ACC112 (cell line): ENCODE measurements at regions not wholly inside any gene's neighbourhood (a gene's known extent, or its start where the extent isn't known, plus 50 kb on each side); places are given as distances from the start of the nearest gene placed in this dataset.

Experiments
- H2AFZ ChIP-seq: fragments of 200-600 bp; sonication (generic); one replicate; pipeline ENCODE4 v1.6.0; 2017; ENCODE audit warnings: antibody characterized with exemption, low read length; ENCODE audit not compliant: unreplicated experiment
- H3K27ac ChIP-seq: fragments of 200-600 bp; sonication (generic); 2 replicates; pipeline ENCODE4 v1.5.1; 2014; ENCODE audit warnings: low read depth, mild to moderate bottlenecking, antibody characterized with exemption, low read length, moderate library complexity
- H3K27me3 ChIP-seq: fragments of 200-600 bp; sonication (generic); 2 replicates; pipeline ENCODE4 v1.6.1; 2014; ENCODE audit warnings: mild to moderate bottlenecking, antibody characterized with exemption, low read length, moderate library complexity, mixed read lengths; ENCODE audit not compliant: insufficient read depth
- H3K36me3 ChIP-seq: fragments of 200-600 bp; sonication (generic); 2 replicates; pipeline ENCODE4 v1.6.1; 2016; ENCODE audit warnings: mild to moderate bottlenecking, antibody characterized with exemption, low read length, moderate library complexity, mixed read lengths; ENCODE audit not compliant: insufficient read depth
- H3K4me1 ChIP-seq: fragments of 200-600 bp; sonication (generic); one replicate; pipeline ENCODE4 v1.6.1; 2016; ENCODE audit warnings: low read length, mixed read lengths; ENCODE audit not compliant: insufficient read depth, unreplicated experiment, control insufficient read depth
- H3K4me3 ChIP-seq: fragments of 200-600 bp; sonication (generic); 2 replicates; pipeline ENCODE4 v1.5.1; 2014; ENCODE audit warnings: mild to moderate bottlenecking, low read depth, low read length
- H3K79me2 ChIP-seq: fragments of 200-600 bp; sonication (generic); one replicate; pipeline ENCODE4 v1.6.0; 2016; ENCODE audit warnings: low read length; ENCODE audit not compliant: control insufficient read depth, unreplicated experiment, insufficient read depth

DNA sequence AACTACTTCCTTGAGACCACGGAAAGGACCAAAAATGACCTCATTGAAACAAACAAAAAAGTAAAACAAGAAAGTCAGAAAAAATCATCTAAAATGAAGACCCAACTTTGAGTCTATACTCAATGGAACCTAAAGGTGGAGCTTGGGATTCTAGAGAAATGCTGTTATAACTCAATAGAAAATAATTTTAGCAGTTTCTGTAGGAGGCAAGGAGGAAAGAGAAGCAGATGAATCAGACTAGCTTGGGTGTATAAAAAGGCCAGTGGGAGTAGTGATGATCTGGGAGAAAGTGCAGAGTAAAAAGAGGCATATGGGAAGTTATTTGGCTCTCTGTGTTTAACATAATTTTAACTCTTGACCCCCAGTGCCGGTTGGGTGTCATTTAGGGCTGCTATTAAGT is 94.4 kb downstream of the TMCO5A start:
- H3K4me1 ChIP-seq, result peaks cover 21% of the 10 kb centered on the region
- no peaks in the 10 kb centered on the region for H3K36me3 ChIP-seq
- no peak overlapping the region for H3K4me3 ChIP-seq
- no peaks in the 10 kb centered on the region for H3K27me3 ChIP-seq
- no peak overlapping the region for H2AFZ ChIP-seq
- H3K27ac ChIP-seq, result no peak overlapping the region
- no peaks in the 10 kb centered on the region for H3K79me2 ChIP-seq

DNA sequence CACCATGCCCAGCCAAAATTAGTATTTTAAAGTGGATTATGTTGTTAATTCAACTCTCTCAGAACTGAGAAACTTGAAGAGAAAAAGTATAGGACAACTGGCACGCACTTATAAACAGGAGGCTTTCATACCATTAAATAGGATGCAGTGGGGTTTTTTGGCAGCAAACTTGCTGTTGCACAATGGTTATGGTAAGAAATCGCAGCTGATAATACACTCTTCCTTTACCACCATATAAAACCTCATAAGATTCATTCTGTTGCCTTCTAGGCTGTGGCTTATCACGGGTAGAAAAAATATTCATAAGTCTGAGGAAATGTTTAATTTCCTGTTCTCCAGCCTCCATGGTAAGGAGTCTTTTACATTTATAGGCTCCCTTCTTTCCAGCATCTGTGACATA is 95.3 kb downstream of the TMCO5A start:
- no peaks in the 10 kb centered on the region for H3K36me3 ChIP-seq
- peaks cover 21% of the 10 kb centered on the region for H3K4me1 ChIP-seq
- no peak overlapping the region for H3K4me3 ChIP-seq
- no peak overlapping the region for H2AFZ ChIP-seq
- no peaks in the 10 kb centered on the region for H3K79me2 ChIP-seq
- H3K27ac ChIP-seq, result no peak overlapping the region; the same call in 1 of the 2 replicates
- H3K27me3 ChIP-seq, result no peaks in the 10 kb centered on the region

DNA sequence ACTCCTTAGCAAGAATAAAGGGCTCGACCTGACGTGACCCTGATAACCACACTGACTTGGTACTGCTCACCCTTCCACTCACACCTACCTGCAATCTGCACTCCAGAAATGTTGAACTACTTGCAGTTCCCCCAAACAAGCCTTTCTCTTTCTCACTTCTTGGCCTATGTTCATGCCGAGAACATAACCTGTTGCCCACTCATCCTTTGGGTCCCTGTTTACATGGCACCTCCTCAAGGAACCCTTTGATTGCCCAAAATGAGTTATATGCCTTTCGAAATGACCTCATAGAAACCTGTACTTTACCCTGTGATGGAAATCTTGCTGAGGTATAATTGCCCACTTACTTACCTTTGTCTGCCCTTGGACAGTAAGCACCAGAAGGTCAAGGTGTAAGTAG is 96.2 kb downstream of the TMCO5A start:
- Histone ChIP-seq H2AFZ (no peak overlapping the region), H3K27me3 (no peaks in the 10 kb centered on the region), H3K4me1 (peaks cover 27% of the 10 kb centered on the region), H3K4me3 (no peak overlapping the region), H3K27ac (no peak overlapping the region), H3K36me3 (no peaks in the 10 kb centered on the region), H3K79me2 (no peaks in the 10 kb centered on the region)

DNA sequence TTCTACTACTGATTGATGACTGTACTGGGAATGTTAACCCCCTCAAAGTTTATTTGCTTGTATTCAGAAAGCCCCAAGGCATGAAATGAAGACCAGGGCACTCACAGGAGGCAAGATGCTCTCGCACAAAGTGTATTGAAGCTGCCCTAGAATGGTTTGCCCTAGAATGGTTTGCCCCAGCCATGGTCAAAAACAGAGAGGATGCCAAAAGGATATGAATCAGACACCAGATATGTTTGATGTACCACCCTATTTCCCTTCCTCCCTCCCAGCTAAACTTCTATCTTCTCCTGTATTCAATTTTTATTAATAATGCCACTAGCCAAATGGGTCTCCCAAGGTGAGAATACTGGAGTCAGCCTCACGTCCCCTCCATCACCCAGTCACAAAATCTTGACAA is 101.3 kb downstream of the TMCO5A start:
- Histone ChIP-seq H3K79me2 (no peaks in the 10 kb centered on the region), H3K27me3 (no peaks in the 10 kb centered on the region), H3K4me3 (peak overlapping the region; percentile 33; the same call in 1 of the 2 replicates), H3K36me3 (no peaks in the 10 kb centered on the region), H3K4me1 (peaks cover 58% of the 10 kb centered on the region), H2AFZ (peak overlapping the region; percentile 81), H3K27ac (peak overlapping the region; percentile 65)

DNA sequence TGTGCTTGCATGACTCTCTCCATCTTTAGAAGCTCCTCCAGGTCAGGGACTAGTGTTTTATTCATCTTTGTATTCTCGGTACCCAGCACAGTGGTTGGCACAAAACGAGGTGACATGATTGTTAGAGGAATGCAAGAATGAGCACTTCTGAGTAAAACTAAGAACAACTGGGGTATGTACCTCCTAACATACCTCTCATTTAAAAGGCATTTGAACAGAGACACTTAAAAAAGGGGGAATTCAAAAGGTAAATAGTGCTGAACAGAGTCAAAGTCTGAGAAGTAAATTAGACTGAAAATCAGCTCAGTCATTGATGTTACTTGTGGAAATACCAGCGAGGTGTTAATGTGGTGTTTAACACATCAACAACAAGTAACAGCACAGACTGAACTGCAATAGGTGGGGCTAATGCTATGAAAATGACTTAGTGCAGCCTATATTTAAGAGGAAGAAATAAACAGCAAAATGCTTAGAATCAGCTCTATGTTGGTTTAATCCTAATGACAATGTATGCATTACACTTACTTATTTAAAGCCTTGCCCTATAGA is 102.4 kb downstream of the TMCO5A start:
- Histone ChIP-seq H3K36me3 (no peaks in the 10 kb centered on the region), H2AFZ (no peak overlapping the region), H3K79me2 (no peaks in the 10 kb centered on the region), H3K4me1 (peaks cover 69% of the 10 kb centered on the region), H3K27ac (no peak overlapping the region), H3K27me3 (no peaks in the 10 kb centered on the region), H3K4me3 (no peak overlapping the region)

DNA sequence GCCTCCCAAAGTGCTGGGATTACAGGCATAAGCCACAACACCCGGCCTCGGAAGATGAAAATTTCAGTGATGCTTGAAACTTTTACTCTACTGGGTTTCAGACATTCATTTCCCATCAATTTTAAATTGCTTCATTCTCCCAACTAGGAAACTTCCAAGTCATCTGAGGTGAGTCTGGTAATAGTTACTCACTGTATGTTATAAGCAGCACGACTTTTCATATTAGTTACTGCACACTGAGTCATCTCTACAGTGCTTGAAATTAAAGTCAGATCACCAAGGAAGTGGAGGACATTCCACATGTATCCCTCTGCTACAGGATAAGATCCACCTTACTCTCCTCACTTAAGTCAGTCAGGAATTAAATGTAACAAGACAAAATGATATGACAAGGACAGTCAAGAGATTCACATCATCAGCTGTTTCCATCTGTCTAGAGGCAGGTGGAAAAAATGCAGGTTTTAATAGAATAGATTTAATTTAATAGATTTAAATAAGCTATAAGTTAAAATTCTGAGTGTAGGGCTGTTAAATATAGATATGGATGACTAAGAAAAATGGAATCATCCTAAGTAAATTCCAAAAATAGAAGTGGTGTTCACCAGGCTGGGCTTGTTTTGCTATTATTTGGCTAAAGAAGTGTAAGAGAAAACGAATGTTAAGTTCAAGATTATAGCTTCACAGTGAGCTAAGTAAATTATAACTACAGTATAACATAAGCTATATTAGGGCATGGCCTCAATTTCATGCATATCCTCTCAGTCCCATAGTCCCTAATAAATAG is 104.4 kb downstream of the TMCO5A start:
- no peaks in the 10 kb centered on the region for H3K27me3 ChIP-seq
- peaks cover 76% of the 10 kb centered on the region for H3K4me1 ChIP-seq
- no peaks in the 10 kb centered on the region for H3K36me3 ChIP-seq
- H3K27ac ChIP-seq, result peak overlapping the region; percentile 92
- H3K79me2 ChIP-seq, result no peaks in the 10 kb centered on the region
- peak overlapping the region; percentile 8 for H2AFZ ChIP-seq
- H3K4me3 ChIP-seq, result peak overlapping the region; percentile 30; the same call in 1 of the 2 replicates

DNA sequence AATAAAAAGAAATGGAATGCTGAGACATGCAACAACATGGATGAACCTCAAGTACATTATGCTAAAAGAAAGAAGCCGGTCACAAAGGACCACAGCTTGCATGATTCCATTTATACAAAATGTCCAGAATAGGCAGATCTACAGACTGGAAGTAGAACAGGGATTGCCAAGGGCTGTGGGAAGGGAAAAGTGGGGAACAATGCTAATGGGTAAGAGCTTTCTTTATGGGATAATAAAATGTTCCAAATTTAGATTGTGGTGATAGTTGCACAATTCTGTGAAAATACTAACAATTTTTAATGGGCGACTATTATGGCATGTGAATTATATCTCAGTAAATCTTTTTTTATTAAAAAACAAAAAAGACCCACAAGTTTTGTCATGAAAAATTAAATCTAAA is 106.2 kb downstream of the TMCO5A start:
- Histone ChIP-seq H3K27ac (peak overlapping the region; percentile 55; the same call in 1 of the 2 replicates), H3K79me2 (no peaks in the 10 kb centered on the region), H2AFZ (no peak overlapping the region), H3K4me3 (no peak overlapping the region), H3K36me3 (no peaks in the 10 kb centered on the region), H3K27me3 (no peaks in the 10 kb centered on the region), H3K4me1 (peaks cover 70% of the 10 kb centered on the region)

DNA sequence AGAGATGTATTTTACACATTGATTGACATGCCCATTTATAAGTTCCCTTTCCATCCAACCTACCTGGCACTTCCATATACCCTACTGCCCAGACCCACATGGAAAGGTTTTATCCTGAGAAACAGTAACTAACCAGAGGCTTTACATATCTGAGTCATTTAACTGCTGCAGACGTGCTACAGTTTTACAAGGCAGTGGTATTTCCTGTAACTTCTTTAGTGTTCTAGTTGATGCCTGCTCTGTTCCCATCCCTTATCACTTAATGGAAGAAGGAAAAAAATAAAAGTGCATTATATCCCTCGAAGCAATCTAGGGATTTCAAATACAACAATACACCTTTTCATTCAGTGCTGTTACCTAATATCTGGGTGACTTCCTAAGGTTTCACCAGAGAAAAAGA is 107.1 kb downstream of the TMCO5A start:
- Histone ChIP-seq H3K4me1 (peaks cover 60% of the 10 kb centered on the region), H3K79me2 (no peaks in the 10 kb centered on the region), H3K36me3 (no peaks in the 10 kb centered on the region), H2AFZ (peak overlapping the region; percentile 86), H3K27ac (peak overlapping the region; percentile 55), H3K27me3 (no peaks in the 10 kb centered on the region), H3K4me3 (no peak overlapping the region)

DNA sequence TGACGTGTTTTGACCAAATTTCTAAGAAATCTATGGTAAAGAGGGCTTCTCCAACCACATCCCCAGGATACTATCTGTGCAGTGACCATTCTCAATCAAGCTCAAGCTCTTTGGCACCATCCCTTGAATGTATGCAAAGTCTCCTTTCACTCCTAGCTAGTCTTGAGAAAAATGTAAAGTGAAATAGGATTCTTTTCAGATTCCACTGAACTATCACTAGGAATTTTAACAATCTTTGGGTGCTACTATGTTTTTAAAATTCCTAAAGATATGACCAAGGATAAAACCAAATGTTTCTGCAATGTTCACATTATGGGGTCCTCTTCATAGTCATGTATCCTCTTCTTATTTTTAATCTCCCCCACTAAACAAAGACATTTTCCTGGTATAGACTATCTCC is 107.8 kb downstream of the TMCO5A start:
- H3K79me2 ChIP-seq, result no peaks in the 10 kb centered on the region
- peaks cover 54% of the 10 kb centered on the region for H3K4me1 ChIP-seq
- no peaks in the 10 kb centered on the region for H3K27me3 ChIP-seq
- peak overlapping the region; percentile 86 for H2AFZ ChIP-seq
- H3K27ac ChIP-seq, result peak overlapping the region; percentile 55
- H3K4me3 ChIP-seq, result no peak overlapping the region
- no peaks in the 10 kb centered on the region for H3K36me3 ChIP-seq

DNA sequence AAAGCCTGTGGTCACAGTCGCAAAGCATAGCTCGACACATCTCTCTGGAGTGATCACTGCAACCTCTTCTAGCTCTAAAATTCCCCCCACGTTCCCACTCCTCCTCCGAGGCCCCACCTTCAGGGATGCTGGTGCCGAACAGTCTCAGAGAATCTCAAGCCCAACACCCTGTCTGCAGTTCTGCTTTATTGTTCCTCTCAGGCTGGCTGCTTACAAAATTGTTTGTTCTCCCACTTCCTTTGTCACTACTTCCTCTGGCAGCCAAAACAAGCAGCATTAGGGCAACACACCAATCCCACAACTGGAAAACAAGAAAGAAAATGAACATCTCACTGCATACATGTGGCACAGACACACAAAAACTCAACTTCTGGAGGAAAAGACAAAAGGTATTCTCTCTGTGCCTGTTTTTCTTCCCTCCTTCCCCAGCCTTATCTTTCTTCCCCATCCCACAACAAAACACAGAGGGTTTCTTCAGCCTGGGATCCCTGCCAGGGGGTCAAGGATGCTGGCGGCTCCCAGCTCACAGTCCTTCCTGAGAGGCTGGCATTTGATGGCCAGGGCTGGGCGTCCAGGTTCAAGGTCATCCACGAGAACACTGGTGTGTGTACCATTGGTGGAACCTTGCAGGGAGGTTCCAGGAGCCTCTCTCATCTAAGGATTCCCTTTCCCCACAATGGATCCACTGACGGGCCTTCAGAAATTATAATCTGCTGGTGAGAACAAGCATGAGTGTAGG is 108.4 kb downstream of the TMCO5A start:
- Histone ChIP-seq H3K79me2 (no peaks in the 10 kb centered on the region), H3K36me3 (no peaks in the 10 kb centered on the region), H3K27me3 (no peaks in the 10 kb centered on the region), H2AFZ (peak overlapping the region; percentile 86), H3K27ac (peak overlapping the region; percentile 55), H3K4me1 (peaks cover 52% of the 10 kb centered on the region), H3K4me3 (no peak overlapping the region)
